Epithelial cell of proximal tubule (primary cell): ENCODE measurements at regions not wholly inside any gene's neighbourhood (a gene's known extent, or its start where the extent isn't known, plus 50 kb on each side); places are given as distances from the start of the nearest gene placed in this dataset.
"Not testable (repeated sequence)": the region's sequence is repeated elsewhere in the genome, so short reads cannot be mapped to it uniquely, and the experiment has no call there.

ENCODE experiments used
- DNase-seq: peaks from one replicate; pipeline ENCODE4 v3.0.0-alpha.2; 2011; ENCODE audit warnings: low read depth
- H3K4me3 ChIP-seq: 2 replicates; pipeline ENCODE4 v1.5.1; 2011; ENCODE audit warnings: low read depth, mild to moderate bottlenecking, low read length
- TF ChIP-seq, protein P1 (sequence below): conservative IDR thresholded peaks from 2 replicates; pipeline ENCODE4 v1.5.1; 2012; ENCODE audit warnings: low read depth, mild to moderate bottlenecking, low read length

- TF ChIP-seq, protein P1, sequence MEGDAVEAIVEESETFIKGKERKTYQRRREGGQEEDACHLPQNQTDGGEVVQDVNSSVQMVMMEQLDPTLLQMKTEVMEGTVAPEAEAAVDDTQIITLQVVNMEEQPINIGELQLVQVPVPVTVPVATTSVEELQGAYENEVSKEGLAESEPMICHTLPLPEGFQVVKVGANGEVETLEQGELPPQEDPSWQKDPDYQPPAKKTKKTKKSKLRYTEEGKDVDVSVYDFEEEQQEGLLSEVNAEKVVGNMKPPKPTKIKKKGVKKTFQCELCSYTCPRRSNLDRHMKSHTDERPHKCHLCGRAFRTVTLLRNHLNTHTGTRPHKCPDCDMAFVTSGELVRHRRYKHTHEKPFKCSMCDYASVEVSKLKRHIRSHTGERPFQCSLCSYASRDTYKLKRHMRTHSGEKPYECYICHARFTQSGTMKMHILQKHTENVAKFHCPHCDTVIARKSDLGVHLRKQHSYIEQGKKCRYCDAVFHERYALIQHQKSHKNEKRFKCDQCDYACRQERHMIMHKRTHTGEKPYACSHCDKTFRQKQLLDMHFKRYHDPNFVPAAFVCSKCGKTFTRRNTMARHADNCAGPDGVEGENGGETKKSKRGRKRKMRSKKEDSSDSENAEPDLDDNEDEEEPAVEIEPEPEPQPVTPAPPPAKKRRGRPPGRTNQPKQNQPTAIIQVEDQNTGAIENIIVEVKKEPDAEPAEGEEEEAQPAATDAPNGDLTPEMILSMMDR = no peak
- DNase-seq = no peak
- H3K4me3 ChIP-seq = no peak overlapping the region
Observed at GRCh38 chr2:185984670-185985069, 246.1 kb downstream of the FSIP2 start.

GRCh38 chr2:185988907-185989306 is 250.3 kb downstream of the FSIP2 start:
- not testable (repeated sequence) for DNase-seq

GRCh38 chr2:185990861-185991525 is 252.4 kb downstream of the FSIP2 start:
- H3K4me3 ChIP-seq = no peak overlapping the region
- TF ChIP-seq, protein P1 = no peak
- no peak for DNase-seq

More at GRCh38 chr2:185988907-185989306, 250.3 kb downstream of the FSIP2 start:
- H3K4me3 ChIP-seq = not testable (repeated sequence)

DNA sequence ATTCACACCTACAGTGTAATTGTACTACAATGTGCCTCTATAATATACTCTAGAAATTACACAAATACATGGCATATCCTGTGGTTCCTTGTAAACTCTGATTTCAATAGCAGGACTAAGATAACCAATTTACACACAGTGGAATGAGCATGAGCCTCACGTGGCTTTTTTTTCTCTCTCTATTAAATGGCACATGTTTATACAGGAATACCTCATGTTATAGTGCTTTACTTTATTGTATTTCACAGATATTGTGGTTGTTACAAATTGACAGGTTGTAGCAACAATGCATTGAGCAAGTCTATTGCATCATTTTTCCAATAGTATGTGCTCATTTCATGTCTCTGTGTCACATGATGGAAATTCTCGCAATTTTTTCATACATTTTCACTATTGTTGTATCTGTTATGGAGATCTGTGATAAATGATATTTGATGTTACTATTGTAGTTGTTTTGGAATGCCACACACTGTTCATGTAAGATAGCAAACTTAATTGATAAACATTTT is 260.0 kb downstream of the FSIP2 start:
- no peak for DNase-seq
- no peak overlapping the region for H3K4me3 ChIP-seq
- TF ChIP-seq, protein P1 = no peak

DNA sequence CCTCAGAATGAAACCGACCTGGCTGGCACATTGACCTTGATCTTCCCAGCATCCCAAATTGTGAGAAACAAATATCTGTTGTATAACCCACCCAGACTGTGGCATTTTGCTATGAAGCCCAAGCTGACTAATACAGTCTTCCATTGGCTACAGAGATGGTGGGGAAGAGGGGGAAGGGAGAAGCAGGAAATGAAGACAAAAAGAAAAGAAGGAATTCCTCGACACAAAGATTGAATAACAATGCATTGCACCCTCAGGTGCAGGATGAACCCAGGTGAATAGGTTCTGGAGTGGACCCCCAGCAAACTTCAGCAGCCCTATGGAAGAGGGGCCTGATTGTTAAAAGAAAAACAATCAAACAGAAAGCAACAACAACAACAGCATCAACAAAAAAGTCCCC is 270.7 kb downstream of the FSIP2 start:
- no peak for DNase-seq
- H3K4me3 ChIP-seq = no peak overlapping the region
- TF ChIP-seq, protein P1 = no peak

- TF ChIP-seq, protein P1 = no peak
- no peak for DNase-seq
Observed at GRCh38 chr2:186017278-186017677, 278.7 kb downstream of the FSIP2 start.

DNA sequence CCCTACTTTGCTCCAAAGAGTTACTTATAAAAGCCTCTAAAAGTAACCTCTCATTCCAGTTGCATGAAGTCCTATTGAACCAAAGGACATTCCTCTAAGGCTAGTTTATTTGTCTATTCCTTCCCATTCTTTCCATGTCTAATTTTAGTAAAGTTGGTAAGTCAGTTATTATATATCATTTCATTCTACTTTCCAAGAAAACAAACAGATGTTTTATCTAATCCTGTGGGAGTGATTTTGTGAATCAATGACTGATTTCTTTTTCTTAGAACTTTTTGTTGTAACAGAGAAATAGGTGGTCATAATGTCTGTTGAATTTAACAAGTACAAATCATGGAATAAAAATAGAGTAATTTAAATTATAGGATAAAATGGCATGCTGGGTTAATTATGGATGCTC is 286.3 kb downstream of the FSIP2 start:
- no peak overlapping the region for H3K4me3 ChIP-seq
- TF ChIP-seq, protein P1 = no peak
- no peak for DNase-seq

More at GRCh38 chr2:186017278-186017677, 278.7 kb downstream of the FSIP2 start:
- no peak overlapping the region for H3K4me3 ChIP-seq
